RWPE2 (cell line): ENCODE measurements at regions not wholly inside any gene's neighbourhood (a gene's known extent, or its start where the extent isn't known, plus 50 kb on each side); places are given as distances from the start of the nearest gene placed in this dataset.

ENCODE experiments used
- ATAC-seq: fragments of 200-7000 bp; cut with Tn5 transposase; 3 replicates; pipeline ENCODE4 v1.9.1; 2021; ENCODE audit warnings: low read depth
- DNase-seq: peaks from one replicate; pipeline ENCODE4 v3.0.0-alpha.2; 2020; ENCODE audit warnings: low spot score
- H3K27ac ChIP-seq: fragments of 450-650 bp; 2 replicates; pipeline ENCODE4 v1.5.1; 2017; ENCODE audit warnings: mild to moderate bottlenecking; ENCODE audit not compliant: poor library complexity, severe bottlenecking
- H3K27me3 ChIP-seq: fragments of 250-450 bp; sonication (Bioruptor Pico); 2 replicates; pipeline ENCODE4 v1.5.1; 2021; ENCODE audit warnings: mild to moderate bottlenecking, moderate library complexity; ENCODE audit not compliant: insufficient read depth, poor library complexity, severe bottlenecking
- H3K36me3 ChIP-seq: fragments of 250-450 bp; sonication (Bioruptor Pico); 2 replicates; pipeline ENCODE4 v1.5.1; 2020; ENCODE audit warnings: low read depth, mild to moderate bottlenecking, moderate library complexity
- H3K4me1 ChIP-seq: fragments of 250-450 bp; sonication (Bioruptor Pico); 2 replicates; pipeline ENCODE4 v1.5.1; 2021; ENCODE audit warnings: mild to moderate bottlenecking, moderate library complexity; ENCODE audit not compliant: insufficient read depth, poor library complexity, severe bottlenecking
- H3K4me3 ChIP-seq: fragments of 250-450 bp; sonication (Bioruptor Pico); 2 replicates; pipeline ENCODE4 v1.5.1; 2021; ENCODE audit warnings: mild to moderate bottlenecking, moderate library complexity; ENCODE audit not compliant: severe bottlenecking
- H3K9me3 ChIP-seq: fragments of 250-450 bp; sonication (Bioruptor Pico); 2 replicates; pipeline ENCODE4 v1.5.1; 2021; ENCODE audit warnings: mild to moderate bottlenecking, moderate library complexity; ENCODE audit not compliant: severe bottlenecking
- TF ChIP-seq, protein P1 (sequence below): fragments of 450-650 bp; IDR thresholded peaks from one replicate; pipeline ENCODE4 v1.5.1; 2017; ENCODE audit warnings: mild to moderate bottlenecking, moderate library complexity; ENCODE audit not compliant: poor library complexity, severe bottlenecking

DNA sequence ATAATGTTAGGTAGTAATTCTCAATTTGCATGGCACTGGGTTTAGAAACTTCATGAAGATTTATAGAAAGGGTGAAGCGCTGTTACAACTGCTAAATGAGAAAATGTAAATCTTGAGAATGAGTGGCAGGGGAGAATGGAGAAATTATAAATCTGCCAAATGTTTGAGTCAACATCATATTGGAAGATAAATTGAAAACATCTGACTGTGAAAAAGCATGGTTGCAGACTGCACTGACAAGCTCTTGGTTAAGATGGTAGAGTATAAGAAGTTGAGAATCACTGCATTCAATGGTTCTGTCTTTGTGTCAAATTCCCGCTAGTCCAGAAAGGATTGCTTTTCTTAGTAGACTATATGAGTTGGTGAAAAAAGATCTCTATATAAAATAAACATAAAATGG, 113.3 kb upstream of the DUSP10 start:
- H3K27me3 ChIP-seq = no peaks in the 10 kb centered on the region

DNA sequence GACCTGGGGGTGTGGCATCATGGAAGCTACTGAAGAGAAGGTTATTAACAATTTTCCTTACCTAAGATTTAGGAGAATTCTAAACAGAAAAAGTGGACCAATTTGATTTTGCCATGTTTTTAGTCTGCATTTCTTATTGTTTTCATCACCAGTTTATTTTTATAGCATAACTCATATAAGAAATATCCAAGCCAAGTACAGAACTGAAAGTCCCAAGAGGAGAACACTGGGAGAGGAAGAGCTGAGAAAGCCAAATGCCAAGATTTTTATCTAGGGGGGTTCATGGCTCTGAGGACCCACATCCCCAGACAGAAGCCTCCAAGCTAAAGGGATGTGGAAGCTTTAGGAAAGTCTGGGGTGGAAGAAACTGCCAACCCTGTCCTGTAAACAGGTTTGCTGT, 109.4 kb upstream of the DUSP10 start:
- H3K27me3 ChIP-seq = no peaks in the 10 kb centered on the region
- H3K4me1 ChIP-seq = peaks cover 4% of the 10 kb centered on the region
- DNase-seq (no peak), ATAC-seq (no peak)
- H3K9me3 ChIP-seq = no peaks in the 10 kb centered on the region
- H3K36me3 ChIP-seq = no peaks in the 10 kb centered on the region
- TF ChIP-seq, protein P1, sequence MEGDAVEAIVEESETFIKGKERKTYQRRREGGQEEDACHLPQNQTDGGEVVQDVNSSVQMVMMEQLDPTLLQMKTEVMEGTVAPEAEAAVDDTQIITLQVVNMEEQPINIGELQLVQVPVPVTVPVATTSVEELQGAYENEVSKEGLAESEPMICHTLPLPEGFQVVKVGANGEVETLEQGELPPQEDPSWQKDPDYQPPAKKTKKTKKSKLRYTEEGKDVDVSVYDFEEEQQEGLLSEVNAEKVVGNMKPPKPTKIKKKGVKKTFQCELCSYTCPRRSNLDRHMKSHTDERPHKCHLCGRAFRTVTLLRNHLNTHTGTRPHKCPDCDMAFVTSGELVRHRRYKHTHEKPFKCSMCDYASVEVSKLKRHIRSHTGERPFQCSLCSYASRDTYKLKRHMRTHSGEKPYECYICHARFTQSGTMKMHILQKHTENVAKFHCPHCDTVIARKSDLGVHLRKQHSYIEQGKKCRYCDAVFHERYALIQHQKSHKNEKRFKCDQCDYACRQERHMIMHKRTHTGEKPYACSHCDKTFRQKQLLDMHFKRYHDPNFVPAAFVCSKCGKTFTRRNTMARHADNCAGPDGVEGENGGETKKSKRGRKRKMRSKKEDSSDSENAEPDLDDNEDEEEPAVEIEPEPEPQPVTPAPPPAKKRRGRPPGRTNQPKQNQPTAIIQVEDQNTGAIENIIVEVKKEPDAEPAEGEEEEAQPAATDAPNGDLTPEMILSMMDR = no peak
- no peak overlapping the region for H3K4me3 ChIP-seq
- no peak overlapping the region for H3K27ac ChIP-seq

More for the DNA sequence above, 113.3 kb upstream of the DUSP10 start:
- Histone ChIP-seq H3K27ac (no peak overlapping the region), H3K36me3 (no peaks in the 10 kb centered on the region), H3K9me3 (no peaks in the 10 kb centered on the region), H3K4me1 (no peaks in the 10 kb centered on the region), H3K4me3 (no peak overlapping the region)
- DNase-seq (no peak), ATAC-seq (no peak)
- TF ChIP-seq, protein P1 = no peak

DNA sequence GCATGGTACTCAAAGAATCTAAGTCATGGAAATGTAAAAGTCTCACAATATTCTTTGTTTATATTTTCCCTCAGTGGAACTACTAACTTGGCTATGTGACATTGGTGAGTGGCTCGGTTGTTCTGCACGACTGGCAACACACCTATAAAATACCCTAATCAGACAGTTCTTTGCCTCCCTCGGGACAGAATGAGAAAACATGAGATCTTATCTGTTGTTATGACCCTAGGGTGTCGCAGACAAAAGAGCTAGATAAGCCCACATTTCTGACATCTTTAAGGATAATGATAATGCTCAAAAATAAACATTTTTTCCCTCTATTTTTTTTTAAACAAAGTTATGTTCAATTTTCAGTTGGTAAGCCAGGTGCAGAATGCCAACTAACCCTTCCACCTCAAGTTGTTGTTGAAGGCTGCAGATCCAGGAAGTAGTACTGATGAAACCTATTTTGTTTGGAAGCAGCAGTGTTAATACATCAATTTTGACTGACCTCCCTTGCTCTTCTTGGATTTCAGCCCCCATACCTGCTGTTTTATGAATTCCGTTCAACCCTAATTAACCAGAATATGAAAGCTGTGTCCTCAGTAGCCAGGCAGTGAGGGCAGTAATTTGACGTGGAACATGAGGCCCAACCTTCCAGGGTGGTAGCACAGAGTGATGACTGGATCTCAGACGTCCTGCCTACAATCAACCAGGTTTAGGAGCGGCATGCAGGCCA, 108.7 kb upstream of the DUSP10 start:
- H3K27ac ChIP-seq = no peak overlapping the region
- peaks cover 10% of the 10 kb centered on the region for H3K4me1 ChIP-seq
- no peak overlapping the region for H3K4me3 ChIP-seq
- no peaks in the 10 kb centered on the region for H3K36me3 ChIP-seq
- H3K9me3 ChIP-seq = no peaks in the 10 kb centered on the region
- no peak for ATAC-seq
- H3K27me3 ChIP-seq = no peaks in the 10 kb centered on the region
- TF ChIP-seq, protein P1 = no peak
- no peak for DNase-seq

DNA sequence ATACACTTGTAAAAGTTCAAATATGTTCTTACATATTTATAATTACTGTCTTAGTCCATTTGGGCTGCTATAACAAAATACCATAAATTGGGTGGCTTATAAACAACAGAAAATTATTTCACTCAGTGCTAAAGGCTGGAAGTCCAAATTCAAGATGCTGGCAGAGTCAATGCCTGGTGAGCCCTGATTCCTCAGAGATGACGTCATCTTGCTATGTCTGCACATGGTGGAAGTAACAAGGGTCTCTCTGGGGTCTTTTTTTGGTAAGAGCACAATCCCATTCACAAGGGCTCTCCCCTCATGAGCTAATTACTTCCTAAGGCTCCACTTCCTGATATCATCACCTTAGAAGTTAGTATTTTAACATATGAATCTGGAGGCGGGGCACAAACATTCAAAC, 108.0 kb upstream of the DUSP10 start:
- ATAC-seq = no peak
- TF ChIP-seq, protein P1 = no peak
- H3K4me3 ChIP-seq = no peak overlapping the region

DNA sequence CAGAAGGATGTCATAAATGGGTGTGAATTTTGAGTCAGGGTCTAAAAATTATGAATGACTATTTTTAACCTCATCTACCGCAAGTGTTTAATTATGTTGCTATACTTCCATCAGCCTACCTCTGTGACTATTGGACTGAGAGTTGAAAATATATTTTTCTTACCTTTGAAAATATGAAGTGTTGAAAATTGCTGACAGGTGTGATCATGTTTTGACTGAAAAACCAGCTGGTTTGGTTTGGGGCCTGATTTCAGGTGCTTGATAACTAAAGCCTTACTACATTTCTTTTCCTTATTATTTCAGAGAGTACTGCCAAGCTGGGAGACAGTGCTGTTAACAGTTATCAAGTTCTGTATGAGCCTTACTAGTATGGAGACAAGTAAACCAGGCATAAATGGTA, 107.2 kb upstream of the DUSP10 start:
- Histone ChIP-seq H3K4me1 (peaks cover 19% of the 10 kb centered on the region), H3K27ac (no peak overlapping the region), H3K9me3 (no peaks in the 10 kb centered on the region), H3K4me3 (no peak overlapping the region), H3K27me3 (no peaks in the 10 kb centered on the region), H3K36me3 (no peaks in the 10 kb centered on the region)
- ATAC-seq (no peak), DNase-seq (no peak)
- TF ChIP-seq, protein P1 = no peak

More for the DNA sequence above, 108.0 kb upstream of the DUSP10 start:
- no peak overlapping the region for H3K27ac ChIP-seq
- DNase-seq = no peak
- no peaks in the 10 kb centered on the region for H3K9me3 ChIP-seq
- H3K4me1 ChIP-seq = peaks cover 17% of the 10 kb centered on the region
- no peaks in the 10 kb centered on the region for H3K27me3 ChIP-seq
- no peaks in the 10 kb centered on the region for H3K36me3 ChIP-seq
